ENCODE measurements at regions not wholly inside any gene's neighbourhood (a gene's known extent, or its start where the extent isn't known, plus 50 kb on each side); places are given as distances from the start of the nearest gene placed in this dataset.

- TF ChIP-seq, protein P1, sequence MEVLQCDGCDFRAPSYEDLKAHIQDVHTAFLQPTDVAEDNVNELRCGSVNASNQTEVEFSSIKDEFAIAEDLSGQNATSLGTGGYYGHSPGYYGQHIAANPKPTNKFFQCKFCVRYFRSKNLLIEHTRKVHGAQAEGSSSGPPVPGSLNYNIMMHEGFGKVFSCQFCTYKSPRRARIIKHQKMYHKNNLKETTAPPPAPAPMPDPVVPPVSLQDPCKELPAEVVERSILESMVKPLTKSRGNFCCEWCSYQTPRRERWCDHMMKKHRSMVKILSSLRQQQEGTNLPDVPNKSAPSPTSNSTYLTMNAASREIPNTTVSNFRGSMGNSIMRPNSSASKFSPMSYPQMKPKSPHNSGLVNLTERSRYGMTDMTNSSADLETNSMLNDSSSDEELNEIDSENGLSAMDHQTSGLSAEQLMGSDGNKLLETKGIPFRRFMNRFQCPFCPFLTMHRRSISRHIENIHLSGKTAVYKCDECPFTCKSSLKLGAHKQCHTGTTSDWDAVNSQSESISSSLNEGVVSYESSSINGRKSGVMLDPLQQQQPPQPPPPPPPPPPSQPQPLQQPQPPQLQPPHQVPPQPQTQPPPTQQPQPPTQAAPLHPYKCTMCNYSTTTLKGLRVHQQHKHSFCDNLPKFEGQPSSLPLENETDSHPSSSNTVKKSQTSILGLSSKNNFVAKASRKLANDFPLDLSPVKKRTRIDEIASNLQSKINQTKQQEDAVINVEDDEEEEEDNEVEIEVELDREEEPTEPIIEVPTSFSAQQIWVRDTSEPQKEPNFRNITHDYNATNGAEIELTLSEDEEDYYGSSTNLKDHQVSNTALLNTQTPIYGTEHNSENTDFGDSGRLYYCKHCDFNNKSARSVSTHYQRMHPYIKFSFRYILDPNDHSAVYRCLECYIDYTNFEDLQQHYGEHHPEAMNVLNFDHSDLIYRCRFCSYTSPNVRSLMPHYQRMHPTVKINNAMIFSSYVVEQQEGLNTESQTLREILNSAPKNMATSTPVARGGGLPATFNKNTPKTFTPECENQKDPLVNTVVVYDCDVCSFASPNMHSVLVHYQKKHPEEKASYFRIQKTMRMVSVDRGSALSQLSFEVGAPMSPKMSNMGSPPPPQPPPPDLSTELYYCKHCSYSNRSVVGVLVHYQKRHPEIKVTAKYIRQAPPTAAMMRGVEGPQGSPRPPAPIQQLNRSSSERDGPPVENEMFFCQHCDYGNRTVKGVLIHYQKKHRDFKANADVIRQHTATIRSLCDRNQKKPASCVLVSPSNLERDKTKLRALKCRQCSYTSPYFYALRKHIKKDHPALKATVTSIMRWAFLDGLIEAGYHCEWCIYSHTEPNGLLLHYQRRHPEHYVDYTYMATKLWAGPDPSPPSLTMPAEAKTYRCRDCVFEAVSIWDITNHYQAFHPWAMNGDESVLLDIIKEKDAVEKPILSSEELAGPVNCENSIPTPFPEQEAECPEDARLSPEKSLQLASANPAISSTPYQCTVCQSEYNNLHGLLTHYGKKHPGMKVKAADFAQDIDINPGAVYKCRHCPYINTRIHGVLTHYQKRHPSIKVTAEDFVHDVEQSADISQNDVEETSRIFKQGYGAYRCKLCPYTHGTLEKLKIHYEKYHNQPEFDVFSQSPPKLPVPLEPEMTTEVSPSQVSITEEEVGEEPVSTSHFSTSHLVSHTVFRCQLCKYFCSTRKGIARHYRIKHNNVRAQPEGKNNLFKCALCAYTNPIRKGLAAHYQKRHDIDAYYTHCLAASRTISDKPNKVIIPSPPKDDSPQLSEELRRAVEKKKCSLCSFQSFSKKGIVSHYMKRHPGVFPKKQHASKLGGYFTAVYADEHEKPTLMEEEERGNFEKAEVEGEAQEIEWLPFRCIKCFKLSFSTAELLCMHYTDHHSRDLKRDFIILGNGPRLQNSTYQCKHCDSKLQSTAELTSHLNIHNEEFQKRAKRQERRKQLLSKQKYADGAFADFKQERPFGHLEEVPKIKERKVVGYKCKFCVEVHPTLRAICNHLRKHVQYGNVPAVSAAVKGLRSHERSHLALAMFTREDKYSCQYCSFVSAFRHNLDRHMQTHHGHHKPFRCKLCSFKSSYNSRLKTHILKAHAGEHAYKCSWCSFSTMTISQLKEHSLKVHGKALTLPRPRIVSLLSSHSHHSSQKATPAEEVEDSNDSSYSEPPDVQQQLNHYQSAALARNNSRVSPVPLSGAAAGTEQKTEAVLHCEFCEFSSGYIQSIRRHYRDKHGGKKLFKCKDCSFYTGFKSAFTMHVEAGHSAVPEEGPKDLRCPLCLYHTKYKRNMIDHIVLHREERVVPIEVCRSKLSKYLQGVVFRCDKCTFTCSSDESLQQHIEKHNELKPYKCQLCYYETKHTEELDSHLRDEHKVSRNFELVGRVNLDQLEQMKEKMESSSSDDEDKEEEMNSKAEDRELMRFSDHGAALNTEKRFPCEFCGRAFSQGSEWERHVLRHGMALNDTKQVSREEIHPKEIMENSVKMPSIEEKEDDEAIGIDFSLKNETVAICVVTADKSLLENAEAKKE (CRISPR knock-in tag; IDR thresholded peaks at IDR 0.05), result no peak
- TF ChIP-seq CTCF (conservative IDR thresholded peaks at IDR 0.05; ENCODE audit: low read depth in 2 of 2) (no peak), JUNB (IDR thresholded peaks at IDR 0.05; ENCODE audit: unreplicated experiment) (no peak), CREB1 (CRISPR knock-in tag; IDR thresholded peaks at IDR 0.05; ENCODE audit: low read depth) (no peak), POLR2AphosphoS5 (IDR thresholded peaks at IDR 0.05; ENCODE audit: low read depth) (no peak)
Measured at GRCh38 chr2:204135752-204136151, 199.2 kb downstream of the ICOS start (continued).

- Histone ChIP-seq H3K4me2 (0 out of 2 replicates have a peak overlapping the region, but pooled peaks have one; percentile 19), H4K20me1 (replicated peaks; ENCODE audit: insufficient read depth) (no peaks in the 10 kb centered on the region), H3F3A (replicated peaks; ENCODE audit: low read depth) (no peaks in the 10 kb centered on the region), H2AFZ (no peak overlapping the region), H3K9me2 (ENCODE audit: insufficient read depth) (peaks cover 16% of the 10 kb centered on the region), H3K27me3 (ENCODE audit: insufficient read depth) (no peaks in the 10 kb centered on the region), H3K4me1 (ENCODE audit: insufficient read depth) (peaks cover 14% of the 10 kb centered on the region), H3K79me2 (replicated peaks; ENCODE audit: insufficient read depth) (no peaks in the 10 kb centered on the region), H3K36me3 (ENCODE audit: insufficient read depth) (no peaks in the 10 kb centered on the region), H3K27ac (ENCODE audit: low read depth) (no peak overlapping the region), H3K4me3 (no peak overlapping the region)
- Mint-ChIP-seq H3K27me3 (ENCODE audit: insufficient read depth, low read depth, poor library complexity) (peaks cover 5% of the 10 kb centered on the region), H3K4me1 (peaks cover 14% of the 10 kb centered on the region), H3K9me3 (no peaks in the 10 kb centered on the region), H3K27ac (no peak overlapping the region; the same call in 1 of the 2 replicates), H3K36me3 (ENCODE audit: low read depth) (no peaks in the 10 kb centered on the region), H3K4me3 (no peak overlapping the region; the same call in 2 of the 3 replicates)
- ATAC-seq (no peak), DNase-seq (ENCODE audit: low spot score) (no peak)
- TF ChIP-seq POLR2AphosphoS5 (IDR thresholded peaks at IDR 0.05; ENCODE audit: low read depth) (no peak), STAT1 (IDR thresholded peaks at IDR 0.05; ENCODE audit: unreplicated experiment) (no peak), EZH2 (IDR thresholded peaks at IDR 0.05; ENCODE audit: low read depth, unreplicated experiment) (no peak)
- TF ChIP-seq, protein P2, sequence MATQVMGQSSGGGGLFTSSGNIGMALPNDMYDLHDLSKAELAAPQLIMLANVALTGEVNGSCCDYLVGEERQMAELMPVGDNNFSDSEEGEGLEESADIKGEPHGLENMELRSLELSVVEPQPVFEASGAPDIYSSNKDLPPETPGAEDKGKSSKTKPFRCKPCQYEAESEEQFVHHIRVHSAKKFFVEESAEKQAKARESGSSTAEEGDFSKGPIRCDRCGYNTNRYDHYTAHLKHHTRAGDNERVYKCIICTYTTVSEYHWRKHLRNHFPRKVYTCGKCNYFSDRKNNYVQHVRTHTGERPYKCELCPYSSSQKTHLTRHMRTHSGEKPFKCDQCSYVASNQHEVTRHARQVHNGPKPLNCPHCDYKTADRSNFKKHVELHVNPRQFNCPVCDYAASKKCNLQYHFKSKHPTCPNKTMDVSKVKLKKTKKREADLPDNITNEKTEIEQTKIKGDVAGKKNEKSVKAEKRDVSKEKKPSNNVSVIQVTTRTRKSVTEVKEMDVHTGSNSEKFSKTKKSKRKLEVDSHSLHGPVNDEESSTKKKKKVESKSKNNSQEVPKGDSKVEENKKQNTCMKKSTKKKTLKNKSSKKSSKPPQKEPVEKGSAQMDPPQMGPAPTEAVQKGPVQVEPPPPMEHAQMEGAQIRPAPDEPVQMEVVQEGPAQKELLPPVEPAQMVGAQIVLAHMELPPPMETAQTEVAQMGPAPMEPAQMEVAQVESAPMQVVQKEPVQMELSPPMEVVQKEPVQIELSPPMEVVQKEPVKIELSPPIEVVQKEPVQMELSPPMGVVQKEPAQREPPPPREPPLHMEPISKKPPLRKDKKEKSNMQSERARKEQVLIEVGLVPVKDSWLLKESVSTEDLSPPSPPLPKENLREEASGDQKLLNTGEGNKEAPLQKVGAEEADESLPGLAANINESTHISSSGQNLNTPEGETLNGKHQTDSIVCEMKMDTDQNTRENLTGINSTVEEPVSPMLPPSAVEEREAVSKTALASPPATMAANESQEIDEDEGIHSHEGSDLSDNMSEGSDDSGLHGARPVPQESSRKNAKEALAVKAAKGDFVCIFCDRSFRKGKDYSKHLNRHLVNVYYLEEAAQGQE (IDR thresholded peaks at IDR 0.05; ENCODE audit: unreplicated experiment), result no peak
Measured at GRCh38 chr2:204138206-204138605, 201.6 kb downstream of the ICOS start.

Measured in GM23338 (cell line).